ENCODE measurements at regions not wholly inside any gene's neighbourhood (a gene's known extent, or its start where the extent isn't known, plus 50 kb on each side); places are given as distances from the start of the nearest gene placed in this dataset.

GRCh38 chr10:9149134-9149533 is 1094.6 kb downstream of the GATA3 start:
- TF ChIP-seq POLR2AphosphoS5 (IDR thresholded peaks at IDR 0.05) (no peak), POLR2A (IDR thresholded peaks at IDR 0.05) (no peak), CTCF (IDR thresholded peaks at IDR 0.05) (no peak), EP300 (IDR thresholded peaks at IDR 0.05) (no peak)
